GF-D8 (cell line): ENCODE measurements at regions not wholly inside any gene's neighbourhood (a gene's known extent, or its start where the extent isn't known, plus 50 kb on each side); places are given as distances from the start of the nearest gene placed in this dataset.
"Not testable (repeated sequence)": the region's sequence is repeated elsewhere in the genome, so short reads cannot be mapped to it uniquely, and the experiment has no call there.

Experiments used
- DNase-seq: peaks from one replicate; lab custom pipeline; 2025; lab: John Stamatoyannopoulos, UW

DNA sequence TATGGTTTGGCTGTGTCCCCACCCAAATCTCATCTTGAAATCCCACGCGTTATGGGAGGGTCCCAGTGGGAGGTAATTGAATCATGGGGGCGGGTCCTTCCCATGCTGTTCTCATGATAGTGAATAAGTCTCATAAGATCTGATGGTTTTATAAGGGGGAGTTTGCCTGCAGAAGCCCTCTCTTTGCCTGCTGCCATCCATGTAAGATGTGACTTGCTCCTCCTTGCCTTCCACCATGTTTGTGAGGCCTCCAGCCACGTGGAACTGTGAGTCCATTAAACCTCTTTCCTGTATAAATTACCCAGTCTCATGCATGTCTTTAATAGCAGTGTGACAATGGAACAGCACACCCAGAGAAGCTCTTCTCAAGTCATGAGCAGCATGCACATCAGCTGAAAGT is 119.1 kb upstream of the CARD11 start:
- DNase-seq: not testable (repeated sequence)

DNA sequence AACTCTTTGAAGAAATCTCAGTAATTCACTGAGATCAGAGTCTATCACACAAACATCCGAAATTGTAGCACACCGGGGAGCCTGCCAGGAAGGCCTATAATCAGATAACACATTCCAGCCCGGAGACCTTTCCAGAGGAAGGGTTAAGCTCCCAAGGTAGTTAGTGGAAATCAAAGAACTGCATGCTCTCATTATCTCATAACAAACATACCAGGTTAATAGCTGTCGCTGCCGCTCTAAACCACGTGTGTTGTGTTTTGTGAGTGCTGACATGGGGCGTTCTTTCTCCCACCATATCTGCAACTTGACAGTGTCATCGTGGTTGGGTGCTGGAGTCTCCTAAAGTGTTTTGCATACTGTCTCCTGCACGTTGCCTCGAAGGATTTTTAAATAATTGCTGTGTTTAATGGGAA is 120.7 kb upstream of the CARD11 start:
- DNase-seq: no peak

- no peak for DNase-seq
Measured at GRCh38 chr7:3165681-3166580, 122.3 kb upstream of the CARD11 start.

GRCh38 chr7:3167551-3167950 is 123.9 kb upstream of the CARD11 start:
- DNase-seq: no peak

DNA sequence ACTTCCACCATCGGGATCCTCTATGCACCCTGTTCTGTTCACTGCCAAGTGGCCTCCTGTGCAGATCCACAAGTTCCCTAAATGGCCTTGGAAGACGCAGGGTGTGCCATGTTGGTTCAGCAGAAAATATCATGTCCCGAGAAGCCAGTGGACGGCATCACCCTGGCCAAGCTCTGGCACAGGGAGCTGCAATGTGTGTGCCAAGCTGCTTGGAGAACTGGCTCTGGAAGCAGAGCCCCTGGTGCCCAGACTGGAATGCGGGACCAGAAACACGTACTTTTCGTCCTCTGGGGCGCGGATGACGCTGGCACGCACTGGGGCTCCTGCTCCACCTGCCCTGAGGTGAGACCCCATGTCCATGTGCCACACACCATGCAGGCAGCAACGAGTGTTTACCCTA is 124.7 kb upstream of the CARD11 start:
- no peak for DNase-seq

- no peak for DNase-seq
Measured at GRCh38 chr7:3168869-3169268, 125.2 kb upstream of the CARD11 start.

- no peak for DNase-seq
Measured at GRCh38 chr7:3172768-3173280, 128.2 kb upstream of the SDK1 start.

GRCh38 chr7:3174515-3175284 is 126.4 kb upstream of the SDK1 start:
- no peak for DNase-seq

- no peak for DNase-seq
Measured at GRCh38 chr7:3175285-3175902, 125.7 kb upstream of the SDK1 start.

GRCh38 chr7:3176112-3177000 is 124.7 kb upstream of the SDK1 start:
- DNase-seq: no peak

GRCh38 chr7:3177271-3177670 is 123.8 kb upstream of the SDK1 start:
- DNase-seq: no peak

DNA sequence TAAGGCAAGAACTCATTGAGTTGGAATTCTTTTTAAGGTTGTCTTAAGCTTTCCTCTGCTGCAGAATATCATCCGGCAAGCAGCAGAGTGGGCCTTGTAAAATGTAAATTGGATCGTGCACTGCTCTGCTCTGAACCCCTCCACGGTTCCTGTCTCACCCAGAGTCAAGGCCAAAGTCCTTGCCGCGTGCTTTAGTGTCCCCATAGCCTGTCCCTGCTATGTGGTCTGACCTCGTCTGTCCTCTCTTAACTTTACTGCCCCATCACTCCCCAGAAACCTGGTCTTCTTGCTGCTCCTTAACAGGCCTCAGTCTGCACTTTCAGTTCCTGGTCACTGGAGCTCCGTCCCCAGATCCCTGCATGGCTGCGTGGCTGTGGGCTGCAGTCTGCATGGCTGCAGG is 121.6 kb upstream of the SDK1 start:
- DNase-seq: no peak

GRCh38 chr7:3180604-3181003 is 120.4 kb upstream of the SDK1 start:
- no peak for DNase-seq

DNA sequence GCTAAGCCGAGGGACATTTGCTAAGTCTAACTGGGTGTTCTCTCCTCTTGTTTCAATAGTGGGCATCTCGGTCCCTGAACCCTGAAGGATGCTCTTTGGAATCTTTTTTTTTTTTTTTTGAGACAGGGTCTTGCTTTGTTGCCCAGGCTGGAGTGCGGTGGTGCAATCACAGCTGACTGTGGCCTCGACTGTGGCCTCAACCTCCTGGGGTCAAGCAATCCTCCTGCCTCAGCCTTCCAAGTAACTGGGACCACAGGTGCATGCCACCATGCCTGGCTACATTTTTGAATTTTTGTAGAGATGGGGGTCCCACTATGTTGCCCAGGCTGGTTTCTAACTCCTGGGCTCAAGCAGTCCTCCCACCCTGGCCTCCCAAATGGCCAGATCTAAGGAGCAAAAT is 119.0 kb upstream of the SDK1 start:
- not testable (repeated sequence) for DNase-seq

DNA sequence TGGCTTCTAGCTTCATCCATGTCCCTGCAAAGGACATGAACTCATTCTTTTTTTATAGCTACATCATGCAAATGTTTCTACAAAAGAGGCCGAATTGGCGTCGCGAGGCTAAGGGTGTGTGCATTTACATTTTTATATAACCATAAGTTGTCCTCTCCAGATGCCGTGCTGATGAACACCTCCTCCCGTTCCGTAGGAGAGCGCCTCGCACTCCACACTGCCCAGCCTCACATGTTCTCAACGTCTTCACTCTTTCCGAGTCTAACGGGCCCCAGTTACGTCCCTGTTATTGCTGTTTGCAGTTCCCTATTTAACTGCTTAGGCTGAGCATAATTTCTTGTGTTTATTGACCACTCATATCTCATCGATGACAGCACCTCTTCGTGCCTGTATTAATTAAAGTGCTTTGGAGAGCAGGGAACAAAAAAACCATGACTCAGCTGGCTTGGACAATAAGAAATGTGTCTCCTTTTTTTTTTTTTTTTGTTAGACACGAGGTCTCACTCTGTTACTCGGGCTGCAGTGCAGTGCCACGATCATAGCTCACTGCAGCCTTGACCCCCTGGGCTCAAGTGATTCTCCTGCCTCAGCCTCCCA is 113.5 kb upstream of the SDK1 start:
- DNase-seq: no peak

GRCh38 chr7:3188946-3189345 is 112.1 kb upstream of the SDK1 start:
- no peak for DNase-seq

DNA sequence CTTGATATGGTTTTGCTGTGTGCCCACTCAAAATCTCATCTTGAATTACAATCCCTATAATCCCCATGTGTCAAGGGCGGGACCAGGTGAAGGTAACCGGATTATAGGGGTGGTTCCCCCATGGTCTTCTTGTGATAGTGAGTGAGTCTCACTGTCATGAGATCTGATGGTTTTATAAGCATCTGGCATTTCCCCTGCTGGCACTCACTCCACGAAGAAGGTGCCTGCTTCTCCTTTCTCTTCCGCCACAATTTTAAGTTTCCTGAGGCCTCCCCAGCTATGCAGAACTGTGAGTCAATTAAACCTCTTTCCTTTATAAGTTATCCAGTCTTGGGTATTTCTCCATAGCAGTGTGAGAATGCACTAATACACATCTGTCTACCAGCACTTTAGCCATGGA is 109.5 kb upstream of the SDK1 start:
- no peak for DNase-seq

DNA sequence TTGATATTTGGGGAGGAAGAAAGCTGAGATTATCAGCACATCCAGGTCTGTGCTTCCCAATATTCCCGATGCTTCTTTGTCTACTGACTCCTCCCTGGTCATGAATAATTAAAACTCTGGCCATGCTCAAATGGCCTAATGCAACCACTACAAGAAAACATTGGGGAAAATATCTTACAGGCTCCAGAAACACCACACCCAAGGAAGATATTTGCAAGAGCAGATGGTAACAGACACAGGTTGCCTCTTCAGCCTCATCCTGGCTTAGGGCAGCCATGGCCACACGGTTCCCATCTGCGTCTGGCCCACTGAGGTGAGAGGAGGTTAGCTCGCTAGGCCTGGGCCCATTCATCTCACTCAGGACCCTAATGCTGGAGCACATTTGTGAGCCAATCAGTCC is 108.4 kb upstream of the SDK1 start:
- DNase-seq: no peak

DNA sequence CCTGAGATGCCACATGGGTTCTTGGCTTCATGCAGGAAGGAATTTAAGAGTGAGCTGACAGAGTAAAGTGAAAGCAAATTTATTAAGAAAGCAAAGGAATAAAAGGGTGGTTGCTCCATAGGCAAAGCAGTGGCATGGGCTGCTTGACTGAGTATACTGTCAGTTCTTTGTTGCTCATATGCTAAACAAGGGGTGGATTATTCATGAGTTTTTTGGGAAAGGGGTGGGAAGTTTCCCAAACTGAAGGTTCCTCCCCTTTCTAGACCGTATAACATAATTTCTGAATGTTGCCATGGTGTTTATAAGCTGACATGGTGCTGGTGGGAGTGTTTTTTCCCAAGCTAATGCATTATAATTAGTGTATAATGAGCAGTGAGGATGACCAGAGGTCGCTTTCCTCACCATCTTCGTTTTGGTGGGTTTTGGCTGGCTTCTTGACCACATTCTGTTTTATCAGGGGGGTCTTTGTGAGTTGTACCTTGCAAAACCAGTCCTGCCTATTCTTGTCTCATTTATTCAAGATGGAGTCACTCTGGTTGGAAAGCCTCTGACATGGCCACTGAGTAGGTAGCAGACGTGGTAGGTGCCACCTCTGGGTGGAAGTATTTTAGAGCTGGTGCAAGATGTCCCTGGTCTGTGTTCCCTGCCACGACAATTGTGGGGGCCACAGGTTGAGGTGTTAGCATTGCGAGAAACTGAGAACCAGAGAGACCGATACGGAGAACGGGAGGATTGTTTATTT is 107.5 kb upstream of the SDK1 start:
- no peak for DNase-seq

DNA sequence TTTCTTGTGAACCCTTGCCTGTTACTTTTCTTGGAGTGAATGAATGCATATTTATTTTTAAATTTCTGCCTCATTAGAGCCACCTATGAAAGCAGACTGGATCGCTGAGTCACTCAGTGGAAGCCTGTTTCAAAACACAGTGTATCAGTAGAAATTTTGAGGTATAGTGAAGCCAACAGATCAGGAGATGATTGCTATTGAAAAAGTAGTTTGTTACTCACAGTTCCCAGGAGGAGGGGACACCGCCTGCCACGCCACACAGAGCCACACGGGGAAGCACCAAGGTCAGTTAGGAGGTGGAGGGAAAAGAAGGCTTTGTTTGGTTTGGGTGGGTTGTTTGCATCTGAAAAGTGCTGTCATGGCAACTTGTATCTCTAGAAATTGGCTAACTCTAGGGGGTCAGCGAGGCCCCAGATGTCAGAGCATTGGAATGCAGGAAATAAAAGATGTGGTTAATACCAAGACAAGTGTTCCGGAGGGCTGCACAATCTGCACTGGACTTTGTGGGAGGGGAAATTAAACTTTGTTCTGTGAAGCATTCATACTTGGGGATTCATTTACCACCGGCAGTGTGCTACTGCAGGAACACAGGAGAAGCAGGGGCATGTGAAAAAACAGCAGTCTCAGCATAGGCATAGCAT is 106.4 kb upstream of the SDK1 start:
- DNase-seq: no peak
